ENCODE measurements at regions not wholly inside any gene's neighbourhood (a gene's known extent, or its start where the extent isn't known, plus 50 kb on each side); places are given as distances from the start of the nearest gene placed in this dataset.
"Not testable (repeated sequence)": the region's sequence is repeated elsewhere in the genome, so short reads cannot be mapped to it uniquely, and the experiment has no call there.

GRCh38 chrX:56130436-56130835 is 101.7 kb upstream of the KLF8 start:
- DNase-seq = no peak

GRCh38 chrX:56164135-56164534 is 68.0 kb upstream of the KLF8 start:
- not testable (repeated sequence) for DNase-seq
